T-helper 9 cell (primary cell): ENCODE measurements at regions not wholly inside any gene's neighbourhood (a gene's known extent, or its start where the extent isn't known, plus 50 kb on each side); places are given as distances from the start of the nearest gene placed in this dataset.

Experiments used
- DNase-seq: peaks from one replicate; pipeline ENCODE4 v3.0.0-alpha.2; 2020

DNA sequence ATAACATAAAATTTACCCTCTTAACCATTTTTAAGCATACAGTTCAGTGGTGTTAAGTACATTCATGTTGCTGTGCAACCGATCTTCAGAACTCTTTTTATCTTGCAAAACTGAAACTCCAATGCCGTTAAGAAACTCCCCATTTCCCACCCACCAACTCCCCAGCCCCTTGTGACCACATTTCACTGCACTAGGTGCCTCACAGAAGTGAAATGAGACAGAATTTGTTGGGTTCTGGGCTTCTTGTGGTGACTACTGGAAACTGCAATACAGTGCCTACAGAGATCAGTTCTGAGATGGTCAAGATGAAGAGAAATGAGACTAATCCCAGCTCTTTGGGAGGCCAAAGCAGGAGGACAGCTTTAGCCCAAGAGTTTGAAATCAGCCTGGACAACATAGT, 202.1 kb upstream of the SLC30A5 start:
- DNase-seq = no peak

GRCh38 chr5:68894673-68895072, 199.1 kb upstream of the SLC30A5 start:
- DNase-seq = no peak

GRCh38 chr5:68898951-68899471, 194.8 kb upstream of the SLC30A5 start:
- DNase-seq = no peak

DNA sequence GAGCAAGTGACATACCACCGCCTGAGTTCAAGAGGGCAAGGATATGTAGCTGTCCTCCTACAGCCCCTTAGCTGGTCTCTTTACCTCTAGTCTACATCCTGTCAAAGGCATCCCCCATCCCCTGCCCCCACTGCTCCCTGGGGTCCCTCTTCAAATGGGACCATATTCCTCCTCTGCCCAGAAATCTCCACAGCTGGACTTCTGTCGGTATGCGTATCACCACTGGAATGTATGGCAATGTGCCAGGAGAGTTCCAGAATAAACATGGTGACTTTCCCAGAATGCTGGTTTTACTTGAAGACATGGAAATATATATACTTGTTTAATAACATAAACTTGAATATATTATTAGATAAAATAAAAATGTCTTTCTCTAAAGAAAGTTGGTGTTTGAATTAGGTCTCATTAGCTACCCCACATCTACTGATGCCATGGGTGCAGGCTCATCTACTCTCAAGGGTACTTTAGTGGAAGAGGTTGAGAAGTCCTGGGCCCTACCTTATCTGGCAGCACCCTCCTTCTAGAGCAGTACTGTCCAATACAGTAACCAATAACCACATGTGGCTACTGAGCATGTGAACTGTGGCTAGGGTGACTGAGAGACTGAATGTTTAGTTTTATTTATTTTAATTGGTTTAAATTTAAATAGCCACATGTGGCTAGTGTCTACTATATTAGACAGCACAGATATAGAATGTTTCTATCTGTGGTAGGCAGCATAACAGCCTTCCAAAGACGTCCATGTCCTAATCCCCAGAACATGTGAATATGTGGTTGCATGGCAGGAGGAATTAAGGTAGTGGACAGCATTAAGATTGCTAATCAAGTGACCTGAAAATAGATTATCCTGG, 181.7 kb upstream of the SLC30A5 start:
- no peak for DNase-seq

DNA sequence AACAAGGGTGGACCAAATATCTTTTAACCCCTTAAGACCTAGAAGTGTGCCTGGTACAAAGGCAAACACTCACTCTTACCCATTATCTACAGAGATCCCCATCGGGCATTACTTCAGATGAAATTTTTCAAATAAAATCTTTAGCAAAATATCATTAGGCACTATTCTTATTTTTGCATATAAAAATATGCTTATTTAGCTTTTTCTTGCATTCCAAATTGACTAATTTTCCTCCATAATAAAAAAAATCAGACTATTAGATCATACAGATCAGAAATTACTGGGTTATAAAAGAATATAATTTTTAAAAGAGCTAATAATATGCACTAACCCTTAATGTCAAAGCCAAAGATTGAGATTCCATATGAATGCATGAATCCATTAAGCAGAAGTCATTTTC, 178.7 kb upstream of the SLC30A5 start:
- no peak for DNase-seq

GRCh38 chr5:68918306-68918705, 175.5 kb upstream of the SLC30A5 start:
- no peak for DNase-seq

DNA sequence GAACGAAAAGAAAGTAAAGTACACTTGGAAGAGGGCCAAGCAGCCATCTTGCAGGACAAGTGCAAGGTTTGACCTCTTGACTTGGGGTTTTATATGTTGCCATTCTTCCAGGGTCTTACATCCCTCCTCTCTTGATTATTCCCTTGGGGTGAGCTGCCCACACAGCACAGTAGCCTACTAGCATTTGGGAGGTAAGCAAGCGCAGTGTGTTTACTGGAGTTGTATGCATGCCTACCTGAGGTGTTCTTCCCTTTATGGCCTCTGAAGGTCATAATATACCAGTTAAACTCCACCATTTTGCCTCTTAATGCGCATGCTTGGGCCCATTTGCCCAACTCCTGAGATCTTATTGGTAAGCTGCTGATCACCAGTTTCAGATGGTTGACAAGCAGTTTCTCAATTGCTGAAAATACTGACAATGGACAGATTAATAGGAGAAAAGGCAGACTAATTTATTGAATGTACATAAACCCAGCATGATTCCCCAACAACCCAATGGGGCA, 173.8 kb upstream of the SLC30A5 start:
- DNase-seq = no peak

DNA sequence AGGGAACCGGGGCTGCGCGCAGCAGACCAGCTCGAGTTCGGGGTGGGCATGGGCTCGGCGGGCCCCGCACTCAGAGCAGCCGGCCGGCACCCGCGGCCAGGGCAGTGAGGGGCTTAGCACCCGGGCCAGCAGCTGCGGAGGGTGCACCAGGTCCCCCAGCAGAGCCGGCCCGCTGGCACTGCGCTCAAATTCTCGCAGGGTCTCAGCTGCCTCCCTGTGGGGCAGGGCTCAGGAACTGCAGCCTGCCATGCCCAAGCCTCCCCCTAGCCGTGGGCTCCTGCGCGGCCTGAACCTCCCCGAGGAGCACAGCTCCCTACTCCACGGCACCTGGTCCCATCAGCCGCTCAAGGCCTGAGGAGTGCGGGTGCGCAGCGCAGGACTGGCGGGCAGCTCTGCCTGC, 172.9 kb upstream of the SLC30A5 start:
- DNase-seq = no peak

DNA sequence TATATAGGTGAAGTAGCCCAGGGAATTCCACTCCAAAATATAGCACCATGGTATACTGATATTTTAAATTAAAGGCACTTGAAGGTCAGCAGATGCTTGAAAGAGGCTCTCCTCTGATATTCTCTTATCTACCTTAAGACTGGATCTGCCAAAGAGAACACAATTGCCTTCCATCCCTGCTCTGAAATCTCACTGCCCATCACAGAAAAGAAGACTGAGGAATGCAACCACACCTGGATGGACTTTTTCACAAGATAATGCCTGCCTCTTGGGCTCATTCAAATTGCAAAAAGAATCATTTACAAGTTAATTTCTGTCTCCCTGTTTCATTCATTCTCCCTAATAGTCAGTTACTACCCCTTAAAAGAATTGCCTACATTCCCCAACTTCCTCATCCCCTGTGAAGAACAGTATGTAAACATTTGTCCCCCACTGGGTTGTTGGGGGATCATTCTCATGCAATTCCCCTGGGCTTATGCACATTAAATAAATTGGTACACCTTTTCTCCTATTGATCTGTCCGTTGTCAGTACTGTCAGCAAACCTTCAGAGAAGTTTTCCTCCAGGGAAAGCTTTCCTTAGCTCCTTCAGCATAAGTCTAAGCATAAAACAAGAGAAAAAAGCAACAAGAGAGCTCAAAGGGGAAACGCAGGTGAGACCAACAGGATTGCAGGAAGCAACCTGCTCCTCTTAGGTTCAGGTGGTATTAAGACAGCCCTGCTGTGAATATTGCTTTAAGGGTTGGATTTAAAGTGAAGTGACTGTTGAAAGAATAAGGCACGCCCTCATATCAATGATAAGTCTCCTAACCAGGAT, 171.4 kb upstream of the SLC30A5 start:
- DNase-seq = no peak

DNA sequence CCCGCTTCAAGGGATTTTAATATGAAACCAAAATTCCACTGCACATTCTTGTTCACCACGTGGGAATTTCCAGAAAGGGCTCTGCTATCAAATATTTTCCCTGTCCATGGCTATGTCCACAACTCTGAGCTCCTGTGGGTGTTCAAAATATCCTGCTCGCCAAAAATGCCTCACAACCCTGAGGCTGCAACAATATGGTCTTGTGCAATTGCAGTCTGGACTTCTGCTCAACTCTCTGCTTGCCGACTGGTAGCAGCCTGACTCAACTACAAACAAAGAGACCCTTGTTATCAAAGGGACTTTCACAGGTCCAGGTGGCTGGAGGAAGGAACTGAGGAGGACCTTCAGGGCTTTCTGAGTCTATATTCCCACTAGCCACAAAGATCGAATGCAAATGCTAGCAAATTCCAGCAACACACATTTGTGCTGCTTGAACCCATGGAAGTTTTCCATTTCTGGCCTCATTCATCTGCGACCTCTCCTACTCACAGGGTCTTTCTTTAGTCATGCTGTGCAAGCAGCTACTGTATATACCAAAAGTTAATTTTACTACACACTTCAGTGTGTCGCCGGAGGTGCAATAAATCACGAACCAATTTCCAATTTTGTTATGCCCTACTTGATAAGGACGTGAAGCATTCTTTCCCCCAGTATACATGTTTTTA, 169.2 kb upstream of the SLC30A5 start:
- DNase-seq = no peak

GRCh38 chr5:68928617-68929302, 165.1 kb upstream of the SLC30A5 start:
- DNase-seq = no peak

- DNase-seq = no peak
These were observed 163.7 kb upstream of the SLC30A5 start for GRCh38 chr5:68930139-68930538.

DNA sequence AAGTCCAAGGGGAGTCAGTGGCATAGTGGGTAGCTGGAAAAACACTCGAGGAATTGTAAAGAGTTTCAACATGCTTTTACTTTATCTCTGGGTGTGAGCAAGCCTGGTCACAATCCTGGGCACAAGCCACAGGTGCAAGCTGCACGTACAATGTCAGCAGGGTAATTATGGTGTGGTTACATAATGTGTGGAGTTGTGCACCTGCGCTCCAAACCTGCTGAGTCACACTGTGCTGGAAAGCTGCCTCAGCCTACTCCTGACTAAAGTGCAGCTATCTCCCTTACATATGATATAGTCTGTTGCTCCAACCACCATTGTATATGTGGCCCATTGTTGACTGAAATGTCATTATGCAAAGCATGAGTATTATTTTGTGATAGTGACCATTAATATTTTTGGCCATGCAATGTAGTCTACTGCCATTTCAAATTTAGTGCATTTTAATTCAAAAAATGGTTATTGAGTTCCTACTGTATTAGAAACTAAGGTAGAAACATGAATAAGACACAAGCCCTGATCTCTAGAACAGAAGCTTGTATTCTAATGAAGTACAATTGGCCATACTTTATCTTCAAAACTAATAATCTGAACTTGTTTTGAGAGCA, 160.9 kb upstream of the SLC30A5 start:
- DNase-seq = peak; percentile 15

- no peak for DNase-seq
These were observed 151.6 kb upstream of the SLC30A5 start for GRCh38 chr5:68942169-68942568.

DNA sequence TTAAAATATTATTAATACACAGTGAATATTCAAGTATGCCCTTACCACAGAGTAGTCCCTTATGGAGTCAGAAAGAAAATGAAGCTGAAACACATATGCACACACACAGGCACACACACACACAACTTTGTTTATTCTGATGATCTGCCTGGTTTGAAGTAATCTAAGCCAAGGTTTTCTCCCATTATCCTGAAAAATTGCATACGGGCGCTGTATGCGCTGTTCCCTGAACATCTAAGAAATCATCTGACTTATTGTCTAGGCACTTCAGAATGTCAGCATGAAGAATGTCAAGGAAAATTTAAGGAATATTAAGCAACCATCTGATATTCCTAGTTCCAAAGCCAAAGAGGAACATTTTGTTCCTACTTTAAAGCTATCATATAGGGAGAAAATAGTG, 147.1 kb upstream of the SLC30A5 start:
- DNase-seq = no peak

GRCh38 chr5:68947986-68948385, 145.8 kb upstream of the SLC30A5 start:
- no peak for DNase-seq

GRCh38 chr5:68949256-68949655, 144.6 kb upstream of the SLC30A5 start:
- DNase-seq = no peak

DNA sequence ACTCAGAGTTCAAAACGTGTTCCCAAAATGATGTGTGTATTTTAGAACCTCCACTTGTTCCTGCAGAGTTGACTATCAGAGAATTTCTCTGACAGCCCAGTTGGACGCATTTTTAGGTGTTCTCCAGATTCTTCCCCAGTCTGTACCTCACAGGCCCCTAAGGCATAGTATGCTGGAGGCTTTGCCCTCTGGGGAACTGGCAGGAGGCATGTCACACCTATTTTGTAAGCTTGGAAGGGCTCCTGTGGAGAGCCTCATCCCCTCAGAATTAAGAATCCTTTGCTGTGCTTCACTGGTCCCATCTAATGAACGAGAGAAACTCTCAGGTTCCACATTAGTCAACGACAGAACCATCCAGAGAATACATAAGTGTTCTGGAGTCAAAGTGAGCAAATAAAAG, 144.1 kb upstream of the SLC30A5 start:
- DNase-seq = no peak

DNA sequence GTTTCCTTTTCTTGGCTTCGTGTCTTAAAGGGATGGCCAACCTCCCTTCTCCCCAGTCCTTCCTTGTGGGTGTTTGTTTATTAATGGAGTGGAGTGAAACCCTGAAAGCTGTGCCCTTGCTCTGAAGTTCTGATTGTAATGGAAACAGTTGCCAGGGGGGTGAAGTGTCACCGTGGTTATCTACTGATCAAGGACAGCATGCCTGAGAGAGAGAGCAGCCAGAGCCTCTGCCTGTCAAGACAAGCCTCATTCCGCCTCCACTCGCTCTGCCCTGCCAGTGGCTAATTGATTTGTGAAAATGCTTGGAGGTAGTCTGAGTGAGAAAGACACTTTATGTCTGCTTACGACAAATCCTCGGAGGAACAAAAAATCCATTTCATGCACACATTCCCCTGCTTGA, 143.7 kb upstream of the SLC30A5 start:
- DNase-seq = no peak

GRCh38 chr5:68950930-68951329, 142.9 kb upstream of the SLC30A5 start:
- DNase-seq = no peak

GRCh38 chr5:68953231-68953874, 140.5 kb upstream of the SLC30A5 start:
- no peak for DNase-seq
